Kasumi-1 (cell line): ENCODE measurements at regions not wholly inside any gene's neighbourhood (a gene's known extent, or its start where the extent isn't known, plus 50 kb on each side); places are given as distances from the start of the nearest gene placed in this dataset.
A peak's percentile ranks its signal among the peaks of the same experiment; 100 is the strongest.

ENCODE experiments used
- DNase-seq, 2 experiments: peaks; one replicate each; lab custom pipeline; 2025; lab: John Stamatoyannopoulos, UW

- DNase-seq: no peak
Observed at GRCh38 chr21:41631564-41632461, 123.9 kb upstream of the TMPRSS2 start.

GRCh38 chr21:41630917-41631316 is 123.0 kb upstream of the TMPRSS2 start:
- no peak for DNase-seq

- no peak for DNase-seq
Observed at GRCh38 chr21:41630249-41630648, 122.3 kb upstream of the TMPRSS2 start.

GRCh38 chr21:41628256-41628655 is 120.3 kb upstream of the TMPRSS2 start:
- no peak for DNase-seq

- DNase-seq: no peak
Observed at GRCh38 chr21:41627428-41627827, 119.5 kb upstream of the TMPRSS2 start.

GRCh38 chr21:41626021-41626420 is 118.1 kb upstream of the TMPRSS2 start:
- DNase-seq: no peak

GRCh38 chr21:41625428-41625827 is 117.5 kb upstream of the TMPRSS2 start:
- DNase-seq: no peak

GRCh38 chr21:41624674-41625310 is 116.8 kb upstream of the TMPRSS2 start:
- DNase-seq: no peak

- no peak for DNase-seq
Observed at GRCh38 chr21:41623945-41624344, 116.0 kb upstream of the TMPRSS2 start.

- DNase-seq: no peak
Observed at GRCh38 chr21:41622831-41623548, 115.0 kb upstream of the TMPRSS2 start.

- no peak for DNase-seq
Observed at GRCh38 chr21:41622201-41622600, 114.2 kb upstream of the TMPRSS2 start.

- no peak for DNase-seq
Observed at GRCh38 chr21:41621513-41621912, 113.6 kb upstream of the TMPRSS2 start.

- no peak for DNase-seq
Observed at GRCh38 chr21:41620982-41621381, 113.0 kb upstream of the TMPRSS2 start.

GRCh38 chr21:41620541-41620940 is 112.6 kb upstream of the TMPRSS2 start:
- DNase-seq: no peak

- no peak for DNase-seq
Observed at GRCh38 chr21:41616031-41616591, 108.2 kb upstream of the TMPRSS2 start.

GRCh38 chr21:41615613-41616012 is 107.7 kb upstream of the TMPRSS2 start:
- DNase-seq: no peak

- DNase-seq: no peak
Observed at GRCh38 chr21:41614511-41614910, 106.6 kb upstream of the TMPRSS2 start.

- DNase-seq: no peak
Observed at GRCh38 chr21:41613533-41613909, 105.6 kb upstream of the TMPRSS2 start.

GRCh38 chr21:41612674-41613532 is 104.9 kb upstream of the TMPRSS2 start:
- peak; percentile 38 to 58 for DNase-seq

- peak in 1 of 2 experiments; percentile 5 for DNase-seq
Observed at GRCh38 chr21:41611966-41612606, 104.1 kb upstream of the TMPRSS2 start.

GRCh38 chr21:41611441-41611840 is 103.5 kb upstream of the TMPRSS2 start:
- DNase-seq: no peak
